ENCODE measurements at regions not wholly inside any gene's neighbourhood (a gene's known extent, or its start where the extent isn't known, plus 50 kb on each side); places are given as distances from the start of the nearest gene placed in this dataset.

GRCh38 chr14:85224241-85224640 is 305.7 kb upstream of the FLRT2 start:
- Histone ChIP-seq H3K36me3 (ENCODE audit: control insufficient read depth in 2 of 2, insufficient read depth in 1 of 2, low read length in 2 of 2) (no peaks in the 10 kb centered on the region), H3K4me1 (ENCODE audit: control insufficient read depth, insufficient read depth, low read length) (peaks cover 9% of the 10 kb centered on the region; the same call in 1 of the 2 replicates), H3K9me3 (ENCODE audit: control insufficient read depth, insufficient read depth, low read depth, low read length) (no peaks in the 10 kb centered on the region), H3K4me3 (ENCODE audit: low read depth, low read length) (no peak overlapping the region), H3K27ac (ENCODE audit: extremely low read depth, low read depth, low read length) (no peak overlapping the region)
- TF ChIP-seq ATF2 (tag by site-specific recombination; IDR thresholded peaks at IDR 0.05; ENCODE audit: low read depth) (no peak), ZNF549 (tag by site-specific recombination; IDR thresholded peaks at IDR 0.05) (no peak), ZNF16 (tag by site-specific recombination; IDR thresholded peaks at IDR 0.05; ENCODE audit: low read depth) (no peak), ZNF747 (tag by site-specific recombination; IDR thresholded peaks at IDR 0.05) (no peak), ZNF37A (tag by site-specific recombination; IDR thresholded peaks at IDR 0.05) (no peak), ZNF211 (tag by site-specific recombination; IDR thresholded peaks at IDR 0.05; ENCODE audit: low read depth) (no peak), ZNF274 (IDR thresholded peaks at IDR 0.05; ENCODE audit: low read length) (no peak), ZNF274 (tag by site-specific recombination; IDR thresholded peaks at IDR 0.05; ENCODE audit: borderline replicate concordance) (no peak), ZNF266 (tag by site-specific recombination; IDR thresholded peaks at IDR 0.05; ENCODE audit: low read depth) (no peak), EGR2 (tag by site-specific recombination; IDR thresholded peaks at IDR 0.05; ENCODE audit: low read depth) (no peak), ZNF514 (tag by site-specific recombination; IDR thresholded peaks at IDR 0.05) (no peak), HOXC10 (CRISPR knock-in tag; IDR thresholded peaks at IDR 0.05) (no peak), ZNF280C (tag by site-specific recombination; IDR thresholded peaks at IDR 0.05) (no peak), ZNF157 (tag by site-specific recombination; IDR thresholded peaks at IDR 0.05) (no peak), ZNF623 (tag by site-specific recombination; IDR thresholded peaks at IDR 0.05) (no peak), ZNF391 (tag by site-specific recombination; IDR thresholded peaks at IDR 0.05; ENCODE audit: borderline replicate concordance, low read depth) (no peak)
- TF ChIP-seq, protein P1, sequence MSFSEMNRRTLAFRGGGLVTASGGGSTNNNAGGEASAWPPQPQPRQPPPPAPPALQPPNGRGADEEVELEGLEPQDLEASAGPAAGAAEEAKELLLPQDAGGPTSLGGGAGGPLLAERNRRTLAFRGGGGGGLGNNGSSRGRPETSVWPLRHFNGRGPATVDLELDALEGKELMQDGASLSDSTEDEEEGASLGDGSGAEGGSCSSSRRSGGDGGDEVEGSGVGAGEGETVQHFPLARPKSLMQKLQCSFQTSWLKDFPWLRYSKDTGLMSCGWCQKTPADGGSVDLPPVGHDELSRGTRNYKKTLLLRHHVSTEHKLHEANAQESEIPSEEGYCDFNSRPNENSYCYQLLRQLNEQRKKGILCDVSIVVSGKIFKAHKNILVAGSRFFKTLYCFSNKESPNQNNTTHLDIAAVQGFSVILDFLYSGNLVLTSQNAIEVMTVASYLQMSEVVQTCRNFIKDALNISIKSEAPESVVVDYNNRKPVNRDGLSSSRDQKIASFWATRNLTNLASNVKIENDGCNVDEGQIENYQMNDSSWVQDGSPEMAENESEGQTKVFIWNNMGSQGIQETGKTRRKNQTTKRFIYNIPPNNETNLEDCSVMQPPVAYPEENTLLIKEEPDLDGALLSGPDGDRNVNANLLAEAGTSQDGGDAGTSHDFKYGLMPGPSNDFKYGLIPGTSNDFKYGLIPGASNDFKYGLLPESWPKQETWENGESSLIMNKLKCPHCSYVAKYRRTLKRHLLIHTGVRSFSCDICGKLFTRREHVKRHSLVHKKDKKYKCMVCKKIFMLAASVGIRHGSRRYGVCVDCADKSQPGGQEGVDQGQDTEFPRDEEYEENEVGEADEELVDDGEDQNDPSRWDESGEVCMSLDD (tag by site-specific recombination; IDR thresholded peaks at IDR 0.05) = no peak
- TF ChIP-seq, protein P2, sequence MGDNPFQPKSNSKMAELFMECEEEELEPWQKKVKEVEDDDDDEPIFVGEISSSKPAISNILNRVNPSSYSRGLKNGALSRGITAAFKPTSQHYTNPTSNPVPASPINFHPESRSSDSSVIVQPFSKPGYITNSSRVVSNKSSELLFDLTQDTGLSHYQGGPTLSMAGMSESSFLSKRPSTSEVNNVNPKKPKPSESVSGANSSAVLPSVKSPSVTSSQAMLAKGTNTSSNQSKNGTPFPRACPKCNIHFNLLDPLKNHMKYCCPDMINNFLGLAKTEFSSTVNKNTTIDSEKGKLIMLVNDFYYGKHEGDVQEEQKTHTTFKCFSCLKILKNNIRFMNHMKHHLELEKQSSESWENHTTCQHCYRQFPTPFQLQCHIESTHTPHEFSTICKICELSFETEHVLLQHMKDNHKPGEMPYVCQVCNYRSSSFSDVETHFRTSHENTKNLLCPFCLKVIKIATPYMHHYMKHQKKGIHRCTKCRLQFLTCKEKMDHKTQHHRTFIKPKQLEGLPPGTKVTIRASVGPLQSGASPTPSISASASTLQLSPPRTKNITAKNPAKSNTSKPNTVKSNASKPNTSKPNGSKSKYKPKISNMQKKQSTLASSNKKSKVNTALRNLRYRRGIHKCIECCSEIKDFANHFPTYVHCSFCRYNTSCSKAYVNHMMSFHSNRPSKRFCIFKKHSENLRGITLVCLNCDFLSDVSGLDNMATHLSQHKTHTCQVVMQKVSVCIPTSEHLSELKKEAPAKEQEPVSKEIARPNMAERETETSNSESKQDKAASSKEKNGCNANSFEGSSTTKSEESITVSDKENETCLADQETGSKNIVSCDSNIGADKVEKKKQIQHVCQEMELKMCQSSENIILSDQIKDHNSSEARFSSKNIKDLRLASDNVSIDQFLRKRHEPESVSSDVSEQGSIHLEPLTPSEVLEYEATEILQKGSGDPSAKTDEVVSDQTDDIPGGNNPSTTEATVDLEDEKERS (tag by site-specific recombination; IDR thresholded peaks at IDR 0.05) = no peak
- TF ChIP-seq, protein P3, sequence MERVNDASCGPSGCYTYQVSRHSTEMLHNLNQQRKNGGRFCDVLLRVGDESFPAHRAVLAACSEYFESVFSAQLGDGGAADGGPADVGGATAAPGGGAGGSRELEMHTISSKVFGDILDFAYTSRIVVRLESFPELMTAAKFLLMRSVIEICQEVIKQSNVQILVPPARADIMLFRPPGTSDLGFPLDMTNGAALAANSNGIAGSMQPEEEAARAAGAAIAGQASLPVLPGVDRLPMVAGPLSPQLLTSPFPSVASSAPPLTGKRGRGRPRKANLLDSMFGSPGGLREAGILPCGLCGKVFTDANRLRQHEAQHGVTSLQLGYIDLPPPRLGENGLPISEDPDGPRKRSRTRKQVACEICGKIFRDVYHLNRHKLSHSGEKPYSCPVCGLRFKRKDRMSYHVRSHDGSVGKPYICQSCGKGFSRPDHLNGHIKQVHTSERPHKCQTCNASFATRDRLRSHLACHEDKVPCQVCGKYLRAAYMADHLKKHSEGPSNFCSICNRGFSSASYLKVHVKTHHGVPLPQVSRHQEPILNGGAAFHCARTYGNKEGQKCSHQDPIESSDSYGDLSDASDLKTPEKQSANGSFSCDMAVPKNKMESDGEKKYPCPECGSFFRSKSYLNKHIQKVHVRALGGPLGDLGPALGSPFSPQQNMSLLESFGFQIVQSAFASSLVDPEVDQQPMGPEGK (tag by site-specific recombination; IDR thresholded peaks at IDR 0.05) = no peak
- CTCF ChIA-PET = interaction anchor here (0.8 kb wide), 1 partner anchor 730 kb away, joined by 5 read pairs; no protein-coding TSS in a partner anchor
- POLR2A ChIA-PET = no interaction called here
